Astrocyte (in vitro differentiated cells and primary cell): ENCODE measurements at regions not wholly inside any gene's neighbourhood (a gene's known extent, or its start where the extent isn't known, plus 50 kb on each side); places are given as distances from the start of the nearest gene placed in this dataset.

Source experiments
- DNase-seq: peaks from one replicate; pipeline ENCODE4 v3.0.0-alpha.2; 2010; ENCODE audit warnings: low read depth
- FAIRE-seq: peaks from 2 replicates; lab custom pipeline; 2011; peaks lifted over from hg19 to GRCh38; lab: Jason Lieb, UNC
- H2AFZ ChIP-seq: 2 replicates; pipeline ENCODE4 v1.6.0; 2012; ENCODE audit warnings: low read depth, low read length, inconsistent platforms
- H3K27ac ChIP-seq: 2 replicates; pipeline ENCODE4 v1.5.1; 2011; ENCODE audit warnings: low read depth, low read length, inconsistent platforms
- H3K27me3 ChIP-seq: 2 replicates; pipeline ENCODE4 v1.6.0; 2011; ENCODE audit warnings: low read length, inconsistent platforms; ENCODE audit not compliant: insufficient read depth
- H3K36me3 ChIP-seq: 2 replicates; pipeline ENCODE4 v1.5.1; 2011; ENCODE audit warnings: low read length, inconsistent platforms; ENCODE audit not compliant: insufficient read depth
- H3K4me1 ChIP-seq: 2 replicates; pipeline ENCODE4 v1.5.1; 2011; ENCODE audit warnings: low read length, inconsistent platforms; ENCODE audit not compliant: insufficient read depth
- H3K4me2 ChIP-seq: 2 replicates; pipeline ENCODE4 v1.6.0; 2012; ENCODE audit warnings: low read length, inconsistent platforms
- H3K4me3 ChIP-seq: 2 replicates; pipeline ENCODE4 v1.5.1; 2011; ENCODE audit warnings: low read depth, mild to moderate bottlenecking, low read length, inconsistent platforms; ENCODE audit not compliant: insufficient read depth
- H3K79me2 ChIP-seq: 2 replicates; pipeline ENCODE4 v1.6.0; 2012; ENCODE audit warnings: mild to moderate bottlenecking, low read length, inconsistent platforms; ENCODE audit not compliant: insufficient read depth
- H3K9ac ChIP-seq: 2 replicates; pipeline ENCODE4 v1.6.0; 2012; ENCODE audit warnings: mild to moderate bottlenecking, low read length, inconsistent platforms
- H3K9me3 ChIP-seq: 2 replicates; pipeline ENCODE4 v1.5.1; 2012; ENCODE audit warnings: low read depth, mild to moderate bottlenecking, low read length, inconsistent platforms; ENCODE audit not compliant: insufficient read depth
- H4K20me1 ChIP-seq: 2 replicates; pipeline ENCODE4 v1.6.0; 2012; ENCODE audit warnings: low read length, inconsistent platforms; ENCODE audit not compliant: insufficient read depth
- H3K27ac Mint-ChIP-seq: one replicate; pipeline ENCODE4 v1.8.0; 2021; ENCODE audit warnings: mild to moderate bottlenecking, mixed read lengths; ENCODE audit not compliant: unreplicated experiment
- H3K27me3 Mint-ChIP-seq: one replicate; pipeline ENCODE4 v1.8.0; 2021; ENCODE audit warnings: low read depth, mixed read lengths; ENCODE audit not compliant: unreplicated experiment
- H3K36me3 Mint-ChIP-seq: one replicate; pipeline ENCODE4 v1.8.0; 2021; ENCODE audit warnings: low read depth, mixed read lengths; ENCODE audit not compliant: unreplicated experiment
- H3K4me1 Mint-ChIP-seq: one replicate; pipeline ENCODE4 v1.8.0; 2021; ENCODE audit warnings: low read depth, mixed read lengths; ENCODE audit not compliant: unreplicated experiment
- H3K4me3 Mint-ChIP-seq: one replicate; pipeline ENCODE4 v1.8.0; 2021; ENCODE audit warnings: mild to moderate bottlenecking, moderate library complexity, mixed read lengths; ENCODE audit not compliant: unreplicated experiment
- H3K9me3 Mint-ChIP-seq: one replicate; pipeline ENCODE4 v1.8.0; 2021; ENCODE audit warnings: mild to moderate bottlenecking, mixed read lengths; ENCODE audit not compliant: unreplicated experiment
- EZH2 ChIP-seq: IDR thresholded peaks from 2 replicates; pipeline ENCODE4 v1.6.1; 2012; ENCODE audit warnings: mild to moderate bottlenecking, low read length, inconsistent platforms; ENCODE audit not compliant: insufficient read depth
- TF ChIP-seq, protein P1 (sequence below): IDR thresholded peaks from 2 replicates; pipeline ENCODE4 v1.5.1; 2011; ENCODE audit warnings: low read depth, mild to moderate bottlenecking, inconsistent platforms, low read length, moderate library complexity; ENCODE audit not compliant: insufficient read depth

DNA sequence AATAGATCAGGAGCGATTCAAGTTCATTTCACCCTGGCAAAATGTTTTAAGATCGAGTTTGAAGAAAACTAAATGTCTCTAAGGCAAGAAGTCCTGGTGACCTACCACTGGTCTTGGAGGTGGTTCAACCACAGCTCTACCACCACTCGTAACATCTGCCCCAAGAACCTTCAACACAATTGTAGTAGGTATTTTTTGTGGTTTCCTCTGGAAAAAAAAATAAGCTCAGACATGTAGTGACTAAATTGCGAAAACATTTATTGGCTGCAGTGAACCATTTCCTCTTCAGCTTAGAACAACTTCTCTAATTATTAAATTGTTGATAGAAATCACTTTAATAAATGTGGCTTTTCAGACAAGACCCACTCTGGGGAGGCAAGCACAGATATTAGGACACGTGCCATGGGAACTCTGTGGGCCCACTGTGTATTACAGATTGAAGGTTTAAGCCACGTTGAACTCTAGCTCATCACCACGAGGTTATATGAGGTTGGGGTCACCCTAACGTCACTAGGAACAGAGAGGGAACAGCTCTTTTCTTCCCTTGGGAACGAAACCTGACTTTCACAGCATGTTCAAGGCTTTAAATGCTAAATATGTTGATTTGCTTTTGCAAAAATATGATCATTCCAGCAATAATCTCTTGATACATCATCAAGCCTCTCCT, 142.9 kb downstream of the HSD17B3 start:
- Histone ChIP-seq H3K27me3 (peaks cover 14% of the 10 kb centered on the region), H3K9me3 (peaks cover 2% of the 10 kb centered on the region), H3K79me2 (no peaks in the 10 kb centered on the region), H3K36me3 (no peaks in the 10 kb centered on the region), H3K4me3 (no peak overlapping the region), H3K4me1 (no peaks in the 10 kb centered on the region), H4K20me1 (no peaks in the 10 kb centered on the region), H3K4me2 (peak overlapping the region; percentile 7), H3K27ac (no peak overlapping the region), H3K9ac (no peak overlapping the region), H2AFZ (no peak overlapping the region)
- H3K36me3 Mint-ChIP-seq: no peaks in the 10 kb centered on the region
- peaks cover 5% of the 10 kb centered on the region for H3K9me3 Mint-ChIP-seq
- no peak for TF ChIP-seq EZH2
- TF ChIP-seq, protein P1, sequence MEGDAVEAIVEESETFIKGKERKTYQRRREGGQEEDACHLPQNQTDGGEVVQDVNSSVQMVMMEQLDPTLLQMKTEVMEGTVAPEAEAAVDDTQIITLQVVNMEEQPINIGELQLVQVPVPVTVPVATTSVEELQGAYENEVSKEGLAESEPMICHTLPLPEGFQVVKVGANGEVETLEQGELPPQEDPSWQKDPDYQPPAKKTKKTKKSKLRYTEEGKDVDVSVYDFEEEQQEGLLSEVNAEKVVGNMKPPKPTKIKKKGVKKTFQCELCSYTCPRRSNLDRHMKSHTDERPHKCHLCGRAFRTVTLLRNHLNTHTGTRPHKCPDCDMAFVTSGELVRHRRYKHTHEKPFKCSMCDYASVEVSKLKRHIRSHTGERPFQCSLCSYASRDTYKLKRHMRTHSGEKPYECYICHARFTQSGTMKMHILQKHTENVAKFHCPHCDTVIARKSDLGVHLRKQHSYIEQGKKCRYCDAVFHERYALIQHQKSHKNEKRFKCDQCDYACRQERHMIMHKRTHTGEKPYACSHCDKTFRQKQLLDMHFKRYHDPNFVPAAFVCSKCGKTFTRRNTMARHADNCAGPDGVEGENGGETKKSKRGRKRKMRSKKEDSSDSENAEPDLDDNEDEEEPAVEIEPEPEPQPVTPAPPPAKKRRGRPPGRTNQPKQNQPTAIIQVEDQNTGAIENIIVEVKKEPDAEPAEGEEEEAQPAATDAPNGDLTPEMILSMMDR: no peak
- H3K27ac Mint-ChIP-seq: no peak overlapping the region
- FAIRE-seq (no peak), DNase-seq (peak; percentile 70)
- H3K4me3 Mint-ChIP-seq: no peak overlapping the region
- peaks cover 3% of the 10 kb centered on the region for H3K4me1 Mint-ChIP-seq
- peaks cover 35% of the 10 kb centered on the region for H3K27me3 Mint-ChIP-seq

DNA sequence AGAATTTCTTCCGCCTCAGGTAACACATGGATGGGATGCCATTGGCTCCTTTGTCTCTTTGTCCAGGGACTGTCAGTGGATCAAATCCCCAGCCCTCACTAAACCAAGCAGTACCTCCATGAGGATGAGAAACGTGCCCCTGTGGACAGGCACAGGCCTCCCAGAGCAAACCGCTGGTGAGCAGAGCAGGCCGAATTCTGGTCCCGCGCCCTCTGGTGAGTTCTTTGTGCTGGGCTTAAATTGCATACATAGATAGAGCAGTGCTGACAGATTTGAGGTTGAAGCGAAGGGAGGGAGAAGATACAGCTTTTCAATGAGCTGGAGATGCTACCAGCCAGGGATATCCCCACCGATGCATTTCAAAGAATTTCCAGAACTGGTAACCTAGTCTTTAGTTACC, 143.8 kb downstream of the HSD17B3 start:
- H3K36me3 ChIP-seq: no peaks in the 10 kb centered on the region
- H4K20me1 ChIP-seq: no peaks in the 10 kb centered on the region
- H3K9me3 ChIP-seq: peaks cover 2% of the 10 kb centered on the region
- H3K4me1 ChIP-seq: no peaks in the 10 kb centered on the region
- peaks cover 14% of the 10 kb centered on the region for H3K27me3 ChIP-seq
- H2AFZ ChIP-seq: no peak overlapping the region
- no peaks in the 10 kb centered on the region for H3K36me3 Mint-ChIP-seq
- H3K27ac ChIP-seq: no peak overlapping the region
- no peak overlapping the region for H3K4me3 Mint-ChIP-seq
- no peak for FAIRE-seq
- no peaks in the 10 kb centered on the region for H3K79me2 ChIP-seq
- H3K27me3 Mint-ChIP-seq: peaks cover 29% of the 10 kb centered on the region
- H3K9me3 Mint-ChIP-seq: peaks cover 5% of the 10 kb centered on the region
- no peak for DNase-seq
- no peak for TF ChIP-seq EZH2
- TF ChIP-seq, protein P1: no peak
- no peak overlapping the region for H3K9ac ChIP-seq
- peaks cover 3% of the 10 kb centered on the region for H3K4me1 Mint-ChIP-seq
- H3K27ac Mint-ChIP-seq: no peak overlapping the region
- H3K4me2 ChIP-seq: no peak overlapping the region
- no peak overlapping the region for H3K4me3 ChIP-seq

DNA sequence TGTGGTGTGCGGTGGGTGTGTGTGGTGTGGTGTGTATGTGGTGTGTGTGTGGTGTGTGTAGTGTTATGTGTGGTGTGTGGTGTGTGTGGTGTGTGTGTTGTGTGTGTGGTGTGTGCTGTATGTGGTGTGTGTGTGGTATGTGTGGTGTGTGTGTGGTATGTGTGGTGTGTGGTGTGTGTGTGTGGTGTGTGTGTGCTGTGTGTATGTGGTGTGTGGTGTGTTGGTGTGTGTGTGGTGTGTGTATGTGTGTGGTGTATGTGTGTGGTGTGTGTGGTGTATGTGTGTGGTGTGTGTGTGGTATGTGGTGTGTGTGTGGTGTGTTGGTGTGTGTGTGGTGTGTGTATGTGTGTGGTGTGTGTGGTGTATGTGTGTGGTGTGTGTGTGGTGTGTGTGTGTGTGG, 144.3 kb downstream of the HSD17B3 start:
- Mint-ChIP-seq H3K4me3 (no peak overlapping the region), H3K4me1 (peaks cover 3% of the 10 kb centered on the region)
- peak; percentile 97 for FAIRE-seq

More for the DNA sequence above, 144.3 kb downstream of the HSD17B3 start:
- Mint-ChIP-seq H3K27ac (no peak overlapping the region), H3K9me3 (peaks cover 5% of the 10 kb centered on the region), H3K36me3 (no peaks in the 10 kb centered on the region), H3K27me3 (peaks cover 25% of the 10 kb centered on the region)
- no peak overlapping the region for H3K4me3 ChIP-seq
- H3K79me2 ChIP-seq: no peaks in the 10 kb centered on the region
- H3K27me3 ChIP-seq: peaks cover 14% of the 10 kb centered on the region
- H3K4me1 ChIP-seq: no peaks in the 10 kb centered on the region
- no peak overlapping the region for H3K9ac ChIP-seq
- H2AFZ ChIP-seq: no peak overlapping the region
- H3K27ac ChIP-seq: no peak overlapping the region
- TF ChIP-seq, protein P1: no peak
- no peak for TF ChIP-seq EZH2
- H4K20me1 ChIP-seq: no peaks in the 10 kb centered on the region
- DNase-seq: no peak
- H3K9me3 ChIP-seq: peaks cover 2% of the 10 kb centered on the region
- H3K4me2 ChIP-seq: no peak overlapping the region
- H3K36me3 ChIP-seq: no peaks in the 10 kb centered on the region
